EL (cell line): ENCODE measurements at regions not wholly inside any gene's neighbourhood (a gene's known extent, or its start where the extent isn't known, plus 50 kb on each side); places are given as distances from the start of the nearest gene placed in this dataset.
"Not testable (repeated sequence)": the region's sequence is repeated elsewhere in the genome, so short reads cannot be mapped to it uniquely, and the experiment has no call there.

ENCODE experiments used
- DNase-seq: peaks from one replicate; pipeline ENCODE4 v3.0.0-alpha.2; 2016

- DNase-seq, result no peak
Observed at GRCh38 chr16:59013930-59014329, 279.8 kb upstream of the GOT2 start.

DNA sequence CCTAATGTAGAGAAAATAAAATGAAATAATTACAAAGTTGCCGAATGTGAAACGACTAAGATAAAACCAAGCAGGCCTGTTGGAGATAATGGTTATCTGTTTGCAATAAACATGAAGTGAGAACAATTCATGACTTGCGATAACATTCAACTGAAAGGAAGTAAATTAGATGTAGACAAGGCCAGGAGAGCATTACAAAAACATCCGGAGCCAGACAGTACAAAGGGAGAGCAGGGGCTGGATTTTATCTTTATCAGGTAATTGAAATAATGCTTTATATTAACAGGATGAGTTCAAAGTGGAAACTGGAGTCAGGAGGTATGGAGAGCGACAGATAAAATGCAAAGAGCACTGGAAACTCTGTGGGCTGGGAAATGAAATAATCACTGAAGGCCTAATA is 265.6 kb upstream of the GOT2 start:
- DNase-seq, result no peak

DNA sequence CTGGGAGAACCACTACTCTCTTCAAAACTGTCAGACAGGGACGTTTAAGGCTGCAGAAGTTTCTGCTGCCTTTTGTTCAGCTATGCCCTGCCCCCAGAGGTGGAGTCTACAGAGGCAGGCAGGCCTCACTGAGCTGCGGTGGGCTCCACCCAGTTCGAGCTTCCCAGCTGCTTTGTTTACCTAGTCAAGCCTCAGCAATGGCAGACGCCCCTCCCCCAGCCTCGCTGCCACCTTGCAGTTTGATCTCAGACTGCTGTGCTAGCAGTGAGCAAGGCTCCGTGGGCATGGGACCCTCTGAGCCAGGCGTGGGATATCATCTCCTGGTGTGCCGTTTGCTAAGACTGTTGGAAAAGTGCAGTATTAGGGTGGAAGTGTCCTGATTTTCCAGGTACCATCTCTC is 258.6 kb upstream of the GOT2 start:
- not testable (repeated sequence) for DNase-seq

GRCh38 chr16:58983181-58983965 is 249.3 kb upstream of the GOT2 start:
- DNase-seq, result not testable (repeated sequence)

DNA sequence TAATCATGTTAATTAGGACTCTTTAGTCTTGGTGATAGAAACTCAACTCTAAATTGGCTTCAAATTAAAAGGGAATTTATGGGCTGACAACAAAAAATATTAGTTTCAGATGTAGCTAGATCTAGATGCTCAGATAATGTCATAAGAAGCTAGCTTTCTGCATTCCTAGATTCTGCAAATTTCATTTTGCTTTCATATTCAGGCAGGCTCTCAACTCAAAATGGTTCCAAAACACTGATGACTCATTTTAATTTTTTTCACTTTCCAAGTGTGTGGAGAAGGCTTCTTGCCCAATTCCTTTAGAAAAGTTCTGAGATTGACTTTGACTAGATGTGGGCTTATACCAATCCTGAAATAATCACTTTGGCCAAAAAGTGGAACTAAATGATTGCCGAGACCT is 236.7 kb upstream of the GOT2 start:
- peak; percentile 55 for DNase-seq

DNA sequence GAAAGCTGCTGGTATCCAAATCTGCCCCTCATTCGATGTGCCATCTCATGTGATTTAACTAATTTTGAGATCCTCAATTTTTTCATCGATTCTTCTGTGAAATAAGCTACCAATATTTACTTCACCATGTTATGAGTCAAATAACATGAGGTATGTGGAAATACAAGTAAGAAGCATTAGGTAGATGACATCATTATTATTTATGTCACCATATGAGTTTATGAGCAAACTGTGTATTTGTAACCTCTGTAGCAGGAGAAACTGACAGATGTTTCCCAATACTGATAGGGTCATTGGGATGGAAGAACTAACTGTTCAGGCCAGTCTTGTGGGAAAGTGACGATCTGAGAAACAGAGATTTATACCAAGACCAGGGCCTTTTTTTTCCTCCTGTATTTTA is 229.4 kb upstream of the GOT2 start:
- no peak for DNase-seq

GRCh38 chr16:58962811-58963210 is 228.7 kb upstream of the GOT2 start:
- DNase-seq, result no peak

DNA sequence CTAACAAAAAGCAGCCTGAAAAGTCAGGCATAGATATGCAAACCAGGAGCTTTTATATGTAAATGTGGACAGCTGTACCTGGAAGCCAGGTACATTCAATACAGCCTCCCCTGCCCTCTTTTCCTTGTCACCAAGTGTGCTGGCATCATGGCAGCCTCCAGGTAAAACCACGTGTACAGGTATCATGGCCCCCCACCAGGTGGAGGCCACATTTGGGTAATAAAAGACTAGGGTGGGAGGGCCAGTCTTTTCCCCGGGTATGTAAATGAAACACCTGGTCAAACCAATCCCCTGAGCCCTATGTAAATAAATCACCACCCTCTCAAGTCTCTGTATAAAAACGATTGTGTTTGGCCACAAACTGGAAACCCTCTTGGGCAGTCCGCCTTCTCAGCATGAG is 226.4 kb upstream of the GOT2 start:
- no peak for DNase-seq

DNA sequence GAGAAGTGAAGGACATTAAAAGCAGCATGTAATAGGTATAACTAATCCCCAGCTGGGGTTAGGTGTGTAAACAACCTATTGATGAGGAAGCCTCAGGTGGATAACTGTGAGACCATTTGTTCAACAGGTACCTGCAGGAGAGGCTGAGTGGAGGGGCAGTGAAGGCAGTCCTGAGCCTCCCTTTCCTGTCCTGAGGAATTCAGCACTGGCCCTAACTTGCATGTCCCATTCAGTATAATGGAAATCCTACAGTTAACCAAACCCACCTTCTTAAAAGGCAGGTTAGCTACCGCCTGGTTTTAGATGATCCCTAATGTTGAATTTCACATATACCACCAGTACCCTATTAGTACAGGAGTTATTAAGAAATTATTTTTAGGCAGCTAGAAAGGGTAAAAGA is 225.9 kb upstream of the GOT2 start:
- DNase-seq, result no peak

- DNase-seq, result no peak
Observed at GRCh38 chr16:58958749-58959148, 224.6 kb upstream of the GOT2 start.

DNA sequence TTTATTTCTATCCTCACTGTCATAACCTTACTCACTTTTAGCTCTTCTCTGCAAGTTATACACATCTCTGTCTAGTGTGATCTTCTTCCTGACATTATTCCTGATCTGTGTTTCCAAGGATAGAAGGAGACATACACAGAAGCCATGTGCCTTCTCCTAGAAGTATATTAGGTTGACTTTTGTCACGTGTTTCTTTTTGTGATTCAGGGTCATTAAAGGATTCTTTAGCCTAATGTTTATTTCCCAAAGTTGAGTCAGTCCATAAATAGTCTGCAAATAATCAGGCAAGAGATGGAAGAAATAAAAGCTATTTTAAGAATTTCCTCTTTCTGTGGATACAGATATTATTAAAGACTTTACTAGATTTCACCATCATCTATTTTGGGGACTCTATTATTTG is 214.1 kb upstream of the GOT2 start:
- DNase-seq, result peak; percentile 23

DNA sequence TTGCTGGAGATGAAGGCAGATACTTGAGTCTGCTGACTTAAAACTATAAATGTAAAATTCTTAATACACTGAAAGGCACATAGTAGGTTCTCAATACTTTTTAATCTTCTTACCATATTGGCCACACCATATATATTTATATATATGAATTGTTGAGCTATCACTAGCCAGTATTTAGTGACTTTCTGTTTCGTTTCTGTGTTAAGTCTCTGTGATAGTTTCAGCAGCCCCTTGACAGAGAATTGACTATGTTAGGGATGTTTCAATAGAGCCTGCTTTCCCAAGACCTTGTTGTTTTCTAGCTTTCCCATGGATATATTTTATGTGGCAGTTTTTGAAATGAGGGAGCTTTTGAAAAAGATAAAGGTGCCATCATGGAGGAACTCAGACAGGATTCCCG is 206.5 kb upstream of the GOT2 start:
- DNase-seq, result no peak

DNA sequence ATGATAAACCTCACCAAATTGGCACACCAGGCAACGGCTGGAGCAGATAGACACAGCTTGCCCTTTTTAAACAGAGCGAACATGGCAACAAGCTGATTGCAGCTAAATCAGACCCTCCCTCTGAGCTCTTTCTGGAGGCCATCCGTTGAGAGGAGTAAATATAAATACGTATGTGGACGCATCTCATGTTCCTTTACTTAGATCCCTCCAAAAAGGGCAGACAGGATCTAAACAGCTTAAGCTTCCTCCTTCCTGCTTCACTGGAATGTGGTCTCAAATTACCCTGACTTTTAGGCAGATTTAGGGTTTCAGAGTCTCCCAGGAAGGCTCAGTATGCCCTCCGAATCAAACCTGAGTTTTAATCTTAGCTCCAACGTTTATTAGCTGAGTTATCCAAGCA is 204.7 kb upstream of the GOT2 start:
- DNase-seq, result no peak

GRCh38 chr16:58937661-58938060 is 203.5 kb upstream of the GOT2 start:
- DNase-seq, result no peak

GRCh38 chr16:58933186-58933585 is 199.1 kb upstream of the GOT2 start:
- DNase-seq, result no peak

- DNase-seq, result peak; percentile 48
Observed at GRCh38 chr16:58931436-58931835, 197.3 kb upstream of the GOT2 start.

DNA sequence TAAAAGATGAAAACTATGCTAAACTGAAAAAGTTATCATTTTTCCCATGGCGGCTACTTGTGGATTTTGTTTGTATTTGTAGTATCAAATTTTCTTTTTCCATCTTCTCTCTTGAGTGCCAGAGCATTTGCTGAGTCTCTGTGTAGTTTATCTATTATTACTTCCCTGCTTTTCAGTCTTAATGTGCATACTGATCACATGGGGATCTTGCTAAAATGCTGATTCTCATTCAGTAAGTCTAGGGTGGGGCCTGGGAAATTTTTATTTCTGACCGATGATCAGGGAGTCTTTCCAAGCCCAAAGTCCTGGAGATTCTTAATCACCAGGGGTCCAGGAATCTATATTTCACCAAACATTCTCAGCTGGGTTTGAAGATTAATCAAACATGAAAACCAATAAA is 189.0 kb upstream of the GOT2 start:
- DNase-seq, result no peak

GRCh38 chr16:58913456-58913855 is 179.3 kb upstream of the GOT2 start:
- DNase-seq, result no peak

DNA sequence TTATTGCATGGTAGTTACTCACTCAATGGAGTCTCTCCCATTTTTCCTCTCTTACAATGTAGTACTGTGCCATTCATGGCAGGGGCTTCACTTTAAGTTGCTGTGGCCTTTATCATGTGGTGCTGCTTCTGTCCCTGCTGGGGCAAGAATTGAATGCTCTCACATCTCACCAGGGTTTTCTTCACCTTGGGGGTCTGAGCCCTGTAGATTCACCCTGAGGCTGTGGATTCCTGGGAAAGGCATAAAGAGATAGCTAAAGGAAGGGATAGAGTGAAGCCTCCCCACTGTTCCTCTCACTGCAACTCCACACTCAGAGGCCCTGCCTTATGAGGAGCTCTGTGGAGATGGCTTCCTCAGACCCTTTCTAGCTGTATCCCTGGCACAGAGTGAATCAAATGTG is 178.5 kb upstream of the GOT2 start:
- no peak for DNase-seq

- DNase-seq, result no peak
Observed at GRCh38 chr16:58906981-58907715, 173.0 kb upstream of the GOT2 start.

- DNase-seq, result peak; percentile 1
Observed at GRCh38 chr16:58904291-58904690, 170.2 kb upstream of the GOT2 start.

- DNase-seq, result no peak
Observed at GRCh38 chr16:58889516-58889915, 155.4 kb upstream of the GOT2 start.

DNA sequence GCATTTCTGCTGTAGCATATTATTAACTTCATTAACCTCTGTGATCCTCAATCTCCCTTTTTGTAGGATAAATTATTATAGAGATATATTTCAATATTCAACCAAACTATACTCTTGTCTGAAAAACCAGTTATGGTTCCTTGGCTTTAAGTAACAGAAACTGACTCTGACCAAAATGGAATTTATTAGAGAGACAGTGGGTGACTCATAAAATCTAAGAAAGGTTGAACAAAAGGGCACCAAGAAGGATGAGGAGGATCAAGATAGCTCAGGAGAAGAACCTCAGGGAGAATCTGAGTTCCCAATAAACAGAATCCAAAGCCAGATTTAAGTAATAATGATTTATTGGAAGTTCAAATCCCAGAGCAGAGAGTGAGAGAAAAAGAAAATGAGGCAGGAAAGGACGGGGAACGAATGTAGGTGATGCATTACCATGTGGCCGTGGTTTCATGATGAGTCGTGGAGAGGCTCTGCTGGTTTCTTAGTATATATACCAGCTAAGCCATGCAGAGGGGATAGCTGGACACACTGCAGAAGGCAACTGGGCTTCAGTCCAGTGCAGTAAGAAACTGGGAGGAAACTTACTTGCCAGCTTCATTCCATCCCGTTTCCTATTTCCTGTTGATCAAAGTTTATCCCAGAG is 151.5 kb upstream of the GOT2 start:
- peak; percentile 55 for DNase-seq

- DNase-seq, result no peak
Observed at GRCh38 chr16:58884141-58884540, 150.0 kb upstream of the GOT2 start.
